ENCODE measurements at regions not wholly inside any gene's neighbourhood (a gene's known extent, or its start where the extent isn't known, plus 50 kb on each side); places are given as distances from the start of the nearest gene placed in this dataset.
"Not testable (repeated sequence)": the region's sequence is repeated elsewhere in the genome, so short reads cannot be mapped to it uniquely, and the experiment has no call there.

GRCh38 chr1:182003953-182004586 is 57.4 kb downstream of the ZNF648 start:
- no peak for DNase-seq

GRCh38 chr1:182003025-182003725 is 58.3 kb downstream of the ZNF648 start:
- DNase-seq, result no peak

- DNase-seq, result no peak
Measured at GRCh38 chr1:182002570-182002969, 58.9 kb downstream of the ZNF648 start.

GRCh38 chr1:181998858-181999257 is 62.7 kb downstream of the ZNF648 start:
- no peak for DNase-seq

- no peak for DNase-seq
Measured at GRCh38 chr1:181992072-181992471, 69.4 kb downstream of the ZNF648 start.

GRCh38 chr1:181990728-181991127 is 70.8 kb downstream of the ZNF648 start:
- no peak for DNase-seq

GRCh38 chr1:181989261-181989920 is 72.1 kb downstream of the ZNF648 start:
- no peak for DNase-seq

- DNase-seq, result no peak
Measured at GRCh38 chr1:181987996-181988395, 73.5 kb downstream of the ZNF648 start.

GRCh38 chr1:181987334-181987895 is 74.1 kb downstream of the ZNF648 start:
- no peak for DNase-seq

- DNase-seq, result no peak
Measured at GRCh38 chr1:181986907-181987305, 74.6 kb downstream of the ZNF648 start.

- no peak for DNase-seq
Measured at GRCh38 chr1:181985936-181986906, 75.3 kb downstream of the ZNF648 start.

- no peak for DNase-seq
Measured at GRCh38 chr1:181985281-181985680, 76.2 kb downstream of the ZNF648 start.

- DNase-seq, result no peak
Measured at GRCh38 chr1:181984006-181984405, 77.5 kb downstream of the ZNF648 start.

- no peak for DNase-seq
Measured at GRCh38 chr1:181981821-181982220, 79.7 kb downstream of the ZNF648 start.

- no peak for DNase-seq
Measured at GRCh38 chr1:181972256-181972655, 89.3 kb downstream of the ZNF648 start.

- DNase-seq, result no peak
Measured at GRCh38 chr1:181971424-181971823, 90.1 kb downstream of the ZNF648 start.

- no peak for DNase-seq
Measured at GRCh38 chr1:181969902-181970301, 91.6 kb downstream of the ZNF648 start.

- DNase-seq, result not testable (repeated sequence)
Measured at GRCh38 chr1:181954696-181955095, 106.8 kb downstream of the ZNF648 start.

GRCh38 chr1:181954178-181954577 is 107.3 kb downstream of the ZNF648 start:
- not testable (repeated sequence) for DNase-seq

- no peak for DNase-seq
Measured at GRCh38 chr1:181953596-181953995, 107.9 kb downstream of the ZNF648 start.

- DNase-seq, result no peak
Measured at GRCh38 chr1:181951213-181951612, 110.3 kb downstream of the ZNF648 start.

GRCh38 chr1:181949500-181949899 is 112.0 kb downstream of the ZNF648 start:
- DNase-seq, result no peak

GRCh38 chr1:181948372-181948771 is 113.1 kb downstream of the ZNF648 start:
- DNase-seq, result no peak
